GM19025 (cell line): ENCODE measurements at regions not wholly inside any gene's neighbourhood (a gene's known extent, or its start where the extent isn't known, plus 50 kb on each side); places are given as distances from the start of the nearest gene placed in this dataset.

Source experiments
- ATAC-seq: cut with Tn5 transposase; IDR thresholded peaks from one replicate; pipeline ENCODE4 v1.9.1; 2021; ENCODE audit warnings: mild to moderate bottlenecking, low read depth, moderate library complexity; ENCODE audit not compliant: unreplicated experiment

DNA sequence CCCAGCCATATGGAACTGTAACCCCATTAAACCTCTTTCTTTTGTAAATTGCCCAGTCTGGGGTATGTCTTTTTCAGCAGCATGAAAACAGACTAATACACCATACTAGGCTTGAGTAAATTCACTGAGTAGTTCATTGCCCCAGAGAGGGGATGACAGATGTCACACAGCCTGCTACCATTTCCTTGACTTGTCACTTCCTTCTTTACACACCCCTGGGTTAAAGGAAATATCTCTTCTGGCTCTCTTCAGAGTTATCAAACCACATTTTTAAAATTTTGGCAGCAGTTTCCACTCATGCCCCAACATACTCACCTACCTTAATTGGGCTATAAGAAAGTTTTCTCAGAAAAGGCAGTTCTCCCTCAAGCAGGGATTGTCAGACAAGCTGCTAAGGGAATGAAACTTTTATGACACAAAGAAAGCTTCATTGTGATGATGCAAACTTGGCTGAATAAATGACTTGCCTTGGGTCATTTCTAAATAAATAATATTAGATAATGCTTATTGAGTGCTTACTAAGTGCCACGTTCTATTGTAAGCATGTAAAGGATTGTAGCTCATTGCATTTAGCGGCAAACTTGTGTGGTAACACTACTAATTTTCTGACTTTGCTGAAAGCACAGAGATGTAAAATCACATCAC lies 68.0 kb upstream of the RBMS3 start:
- no peak for ATAC-seq

DNA sequence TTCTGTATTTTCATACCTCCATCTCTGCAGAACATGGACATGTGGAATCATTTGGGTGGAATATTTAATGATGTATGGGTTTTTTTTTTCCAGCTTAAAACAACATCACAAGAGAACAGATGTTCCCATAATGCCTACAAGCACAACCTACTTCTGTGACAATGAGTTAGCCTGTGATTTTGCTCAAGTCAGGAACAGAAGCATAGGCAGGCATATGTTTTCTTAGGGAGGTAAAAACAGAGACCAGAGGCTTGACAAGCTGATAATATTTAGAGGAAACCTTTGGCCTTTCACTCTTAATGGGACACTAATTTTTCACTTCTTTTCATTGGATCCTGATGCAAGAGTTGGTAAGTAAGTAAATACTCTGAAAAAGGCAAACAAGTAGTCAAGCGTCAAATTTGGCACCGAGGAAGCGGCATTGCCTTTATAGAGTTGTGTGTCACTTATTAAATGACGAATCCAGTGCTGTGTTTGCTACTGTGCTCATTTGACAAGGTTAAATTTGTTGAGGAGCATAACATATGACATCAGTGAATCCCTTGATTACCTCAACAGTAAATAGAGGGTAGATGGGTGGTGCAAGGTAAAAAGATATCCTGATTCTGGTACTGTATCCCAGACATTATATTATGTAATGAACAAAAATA lies 66.7 kb upstream of the RBMS3 start:
- ATAC-seq, result no peak

DNA sequence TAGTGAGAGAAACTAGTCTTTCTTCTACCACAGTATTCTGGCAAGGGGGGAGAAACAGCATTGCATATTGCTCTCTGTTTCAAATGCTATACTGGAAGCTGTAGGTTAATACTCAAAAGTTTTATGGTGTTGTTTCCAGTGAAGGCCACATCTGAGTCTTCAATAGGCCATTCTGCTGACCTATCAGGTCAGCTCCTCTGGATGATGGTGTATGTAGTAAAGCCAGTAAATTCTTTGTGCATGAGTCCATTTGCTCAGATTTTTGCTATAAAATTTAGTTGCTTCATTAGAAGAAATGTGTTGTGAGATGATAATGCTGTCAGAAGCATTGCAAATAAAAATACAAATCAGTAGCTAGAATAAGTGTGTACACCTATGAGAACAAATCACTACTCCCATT lies 64.9 kb upstream of the RBMS3 start:
- no peak for ATAC-seq

DNA sequence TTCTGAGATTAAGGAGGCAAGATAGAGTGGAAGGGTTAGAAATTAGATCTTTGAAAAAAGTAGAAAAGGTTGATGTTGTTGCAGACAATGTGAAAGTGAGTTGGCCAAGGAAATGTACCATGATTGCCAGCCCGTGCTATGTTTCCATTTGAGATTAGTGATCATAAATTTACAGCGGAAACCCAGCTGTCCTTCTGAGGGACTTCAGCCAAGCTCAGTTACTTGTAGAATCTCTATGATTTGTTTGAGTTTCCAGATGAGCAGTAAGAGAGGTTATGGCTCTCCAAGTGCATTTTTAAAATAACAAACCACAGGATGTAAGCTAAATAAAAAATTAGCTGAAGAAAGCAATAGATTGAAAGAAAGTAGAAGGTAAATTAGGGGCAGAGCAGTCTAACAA lies 54.2 kb upstream of the RBMS3 start:
- no peak for ATAC-seq

DNA sequence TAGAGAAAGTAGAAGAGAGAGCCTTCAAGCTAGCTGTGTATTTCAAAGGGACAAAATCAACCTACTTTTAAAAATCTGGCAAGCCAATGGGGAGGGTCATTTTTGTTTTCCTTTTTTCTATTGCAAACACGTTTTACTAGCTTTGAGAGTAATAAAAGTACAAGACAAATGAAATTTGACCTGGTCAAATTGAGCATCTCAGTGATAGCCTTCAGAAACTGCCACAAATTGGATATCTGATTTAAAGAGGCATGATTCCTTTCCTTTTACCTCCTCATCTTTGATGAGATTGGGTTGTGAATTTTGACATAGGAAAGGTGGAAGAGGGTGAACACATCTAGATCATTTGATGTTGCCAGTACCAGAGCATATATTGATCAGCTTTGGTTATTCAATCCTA lies 53.6 kb upstream of the RBMS3 start:
- no peak for ATAC-seq
